ENCODE measurements at regions not wholly inside any gene's neighbourhood (a gene's known extent, or its start where the extent isn't known, plus 50 kb on each side); places are given as distances from the start of the nearest gene placed in this dataset.

GRCh38 chr15:70354346-70354905 lies 256.7 kb upstream of the TLE3 start:
- TF ChIP-seq POLR2AphosphoS5 (IDR thresholded peaks at IDR 0.05; ENCODE audit: low read depth, low read length): no peak
- no peak for TF ChIP-seq POLR2A (IDR thresholded peaks at IDR 0.05; ENCODE audit: low read depth, low read length)
- TF ChIP-seq POU2F2 (IDR thresholded peaks at IDR 0.05; ENCODE audit: low read depth, low read length): no peak
- TF ChIP-seq PAX5 (IDR thresholded peaks at IDR 0.05; ENCODE audit: insufficient read depth, low read length, severe bottlenecking): no peak
- no peak for TF ChIP-seq TAF1 (IDR thresholded peaks at IDR 0.05; ENCODE audit: low read depth, low read length)
- no peak for TF ChIP-seq SPI1 (IDR thresholded peaks at IDR 0.05; ENCODE audit: low read depth, low read length)

Data from GM12891 (cell line).